Psoas muscle (tissue), 7 donors: ENCODE measurements at regions not wholly inside any gene's neighbourhood (a gene's known extent, or its start where the extent isn't known, plus 50 kb on each side); places are given as distances from the start of the nearest gene placed in this dataset.

Source experiments
- ATAC-seq, 4 donors: fragments of 200-7000 bp; cut with Tn5 transposase; one replicate each; pipeline ENCODE4 v1.9.1; 2020; ENCODE audit warnings: moderate library complexity in 3 of 4, mild to moderate bottlenecking in 2 of 4
- DNase-seq, 2 donors: peaks; one replicate each; pipeline ENCODE4 v3.0.0-alpha.2; 2020
- H3K27ac ChIP-seq: fragments of 200-600 bp; one replicate; pipeline ENCODE4 v1.8.0; 2022
- H3K27me3 ChIP-seq, 3 donors: fragments of 200-600 bp in 1 of 3; one replicate each; pipeline versions ENCODE4 v1.6.1 to v1.8.0; 2013 to 2022; ENCODE audit warnings: low read length in 2 of 3, mild to moderate bottlenecking in 2 of 3, moderate library complexity in 1 of 3; ENCODE audit not compliant: insufficient read depth in 3 of 3
- H3K36me3 ChIP-seq, 2 donors: fragments of 200-600 bp in 1 of 2; one replicate each; pipeline versions ENCODE4 v1.6.1 to v1.8.0; 2013 to 2022; ENCODE audit warnings: low read depth in 1 of 2, mild to moderate bottlenecking in 1 of 2, moderate library complexity in 1 of 2; ENCODE audit not compliant: insufficient read depth in 1 of 2
- H3K4me1 ChIP-seq: fragments of 200-600 bp; one replicate; pipeline ENCODE4 v1.8.0; 2022
- H3K4me3 ChIP-seq: fragments of 200-600 bp; one replicate; pipeline ENCODE4 v1.8.0; 2022; ENCODE audit warnings: mild to moderate bottlenecking
- H3K9me3 ChIP-seq: fragments of 200-600 bp; one replicate; pipeline ENCODE4 v1.8.0; 2022
- CTCF ChIP-seq: fragments of 200-600 bp; IDR thresholded peaks from one replicate; pipeline ENCODE4 v1.8.0; 2022; ENCODE audit warnings: antibody characterized with exemption
- WGBS, 3 donors: extraction: QIAGEN DNeasy Blood & Tissue Kit; methylation state at CpG; one replicate each; pipeline versions ENCODE4 v1.1.6 to v1.1.7; 2013; 5-methylcytosine and 5-hydroxymethylcytosine counted together
- intact Hi-C, 2 donors: fragments of 100-400 bp; cut with DNase I; formaldehyde crosslinking; loops; one replicate each; pipeline versions ENCODE4 v1.11.0 to v1.14.2; 2022
- donor health status: healthy with polysubstance abuse.
- donor health status: DM: no; HTN: no; CAD: no; lungs with moderate emphysema.
- donor health status: Bipolar disorder and iron deficiency.
- donor health status: healthy.
- donor health status: DM: yes; HTN: yes; CAD: no.
- donor health status: DM: no; HTN: no; CAD: no.
- donor health status: DM: yes; HTN: yes; CAD: no.

- Histone ChIP-seq H3K27me3 (no peaks in the 10 kb centered on the region), H3K9me3 (no peaks in the 10 kb centered on the region), H3K4me1 (no peaks in the 10 kb centered on the region), H3K4me3 (no peak overlapping the region), H3K27ac (no peak overlapping the region), H3K36me3 (no peaks in the 10 kb centered on the region)
- no peak for TF ChIP-seq CTCF
- intact Hi-C loops: no loop called here
- no peak for DNase-seq
- WGBS, 3 donors: 61 to 68% (median 62%) methylated on average over 3 of the region's 3 CpGs
- ATAC-seq: no peak
Observed at GRCh38 chr1:209522826-209523225, 60.7 kb upstream of the CAMK1G start.

DNA sequence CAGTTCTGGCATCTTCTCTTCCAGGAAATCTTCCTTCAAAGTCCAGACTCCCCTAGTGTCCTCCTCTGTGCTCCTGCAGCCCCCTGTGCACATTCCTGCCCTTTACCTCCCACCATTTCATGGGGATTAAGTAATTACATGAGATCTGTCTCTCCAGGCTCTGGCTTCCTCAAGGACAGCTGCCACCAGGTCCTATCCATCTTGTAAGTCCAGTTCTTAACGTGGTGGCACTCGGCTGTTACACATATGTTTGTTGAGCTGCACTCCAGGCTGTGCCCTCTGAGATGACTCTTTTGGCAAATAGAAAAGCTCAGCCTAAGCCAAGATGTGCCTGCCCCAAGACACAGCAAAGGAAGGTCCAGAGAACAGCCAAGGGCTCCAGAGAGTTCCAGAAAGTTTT, 57.4 kb upstream of the CAMK1G start:
- WGBS, 3 donors: 25 to 43% (median 25%) methylated on average over 2 of the region's 2 CpGs
- Histone ChIP-seq H3K4me1 (no peaks in the 10 kb centered on the region), H3K36me3 (no peaks in the 10 kb centered on the region), H3K27me3 (peaks cover 0 to 5% (median 0%) of the 10 kb centered on the region in 3 donors), H3K9me3 (no peaks in the 10 kb centered on the region), H3K4me3 (no peak overlapping the region), H3K27ac (no peak overlapping the region)
- DNase-seq (no peak), ATAC-seq (no peak)
- intact Hi-C loops: no loop called here
- TF ChIP-seq CTCF: no peak

GRCh38 chr1:209527372-209527771, 56.1 kb upstream of the CAMK1G start:
- H3K36me3 ChIP-seq: no peaks in the 10 kb centered on the region
- intact Hi-C loops: no loop called here
- 47 to 78% (median 74%) methylated on average over 2 of the region's 2 CpGs for WGBS, 3 donors
- no peaks in the 10 kb centered on the region for H3K4me1 ChIP-seq
- H3K4me3 ChIP-seq: no peak overlapping the region
- peaks cover 0 to 5% (median 0%) of the 10 kb centered on the region in 3 donors for H3K27me3 ChIP-seq
- no peak for DNase-seq
- no peaks in the 10 kb centered on the region for H3K9me3 ChIP-seq
- no peak for ATAC-seq
- H3K27ac ChIP-seq: no peak overlapping the region
- no peak for TF ChIP-seq CTCF

DNA sequence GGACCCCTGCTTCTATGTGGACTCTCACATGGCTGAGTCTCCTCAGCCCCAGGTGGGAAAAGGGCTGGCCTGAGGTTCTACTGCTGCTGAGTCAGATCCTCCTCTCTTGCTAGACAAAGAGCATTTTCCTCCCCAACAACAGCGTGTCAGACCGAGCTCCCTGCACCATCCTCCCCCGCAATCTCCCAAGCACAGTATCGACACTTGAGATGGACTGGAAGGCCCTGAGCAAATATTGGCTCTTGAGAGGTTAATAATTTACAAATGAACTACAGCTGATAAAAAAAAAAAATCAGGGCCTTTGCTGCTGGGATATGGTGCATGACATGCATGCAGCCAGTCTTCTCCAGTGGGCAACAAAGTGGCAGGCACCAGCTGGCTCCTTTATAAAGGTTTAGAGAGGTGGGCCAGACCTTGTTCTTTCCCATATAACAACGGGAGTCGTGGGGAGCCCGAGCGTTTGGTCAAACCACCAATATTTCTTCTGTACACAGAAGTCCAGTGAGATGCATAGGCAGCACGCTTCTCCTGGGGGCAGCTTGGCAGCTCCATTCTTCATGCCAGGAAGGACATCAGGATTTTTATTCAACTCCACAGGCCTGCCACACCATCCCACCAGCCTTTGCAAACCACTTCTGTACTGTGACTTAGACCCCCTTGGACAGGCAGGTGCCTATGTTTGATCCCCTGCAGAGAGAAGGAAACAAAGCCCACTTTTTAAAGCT, 55.4 kb upstream of the CAMK1G start:
- intact Hi-C loops: no loop called here
- 81 to 84% (median 81%) methylated on average over 9 of the region's 9 CpGs for WGBS, 3 donors
- no peaks in the 10 kb centered on the region for H3K9me3 ChIP-seq
- DNase-seq (no peak), ATAC-seq (no peak)
- peaks cover 0 to 5% (median 0%) of the 10 kb centered on the region in 3 donors for H3K27me3 ChIP-seq
- no peaks in the 10 kb centered on the region for H3K4me1 ChIP-seq
- H3K36me3 ChIP-seq: no peaks in the 10 kb centered on the region
- H3K27ac ChIP-seq: no peak overlapping the region
- H3K4me3 ChIP-seq: no peak overlapping the region
- no peak for TF ChIP-seq CTCF

GRCh38 chr1:209529233-209529632, 54.3 kb upstream of the CAMK1G start:
- H3K9me3 ChIP-seq: no peaks in the 10 kb centered on the region
- ATAC-seq: no peak
- no peaks in the 10 kb centered on the region for H3K36me3 ChIP-seq
- peaks cover 0 to 9% (median 0%) of the 10 kb centered on the region in 3 donors for H3K27me3 ChIP-seq
- no peak overlapping the region for H3K27ac ChIP-seq
- H3K4me1 ChIP-seq: no peaks in the 10 kb centered on the region
- no peak for DNase-seq
- H3K4me3 ChIP-seq: no peak overlapping the region
- TF ChIP-seq CTCF: no peak
- intact Hi-C loops: no loop called here
- 66 to 79% (median 68%) methylated on average over 3 of the region's 3 CpGs for WGBS, 3 donors
